OCI-LY3 (cell line): ENCODE measurements at regions not wholly inside any gene's neighbourhood (a gene's known extent, or its start where the extent isn't known, plus 50 kb on each side); places are given as distances from the start of the nearest gene placed in this dataset.

Experiments
- H2AFZ ChIP-seq: fragments of 200-600, 300-600 bp; shearing (Covaris generic); 2 replicates; pipeline ENCODE4 v1.6.0; 2014; ENCODE audit warnings: antibody characterized with exemption, low read depth, low read length
- H3K27ac ChIP-seq: fragments of 200-600, 300-600 bp; sonication (generic); 2 replicates; pipeline ENCODE4 v1.5.1; 2014; ENCODE audit warnings: mild to moderate bottlenecking, low read length, moderate library complexity, mixed read lengths
- H3K27me3 ChIP-seq: fragments of 200-600, 300-600 bp; sonication (generic); 2 replicates; pipeline ENCODE4 v1.6.1; 2014; ENCODE audit warnings: low read depth, low read length, mixed read lengths
- H3K36me3 ChIP-seq: fragments of 200-600, 300-600 bp; sonication (generic); replicated peaks from 2 replicates; pipeline ENCODE3; 2014; ENCODE audit warnings: low read depth, low read length, mixed read lengths
- H3K4me1 ChIP-seq: fragments of 300-600, 200-600 bp; sonication (generic); 2 replicates; pipeline ENCODE4 v1.6.1; 2014; ENCODE audit warnings: low read length, mixed read lengths
- H3K4me2 ChIP-seq: fragments of 200-600, 300-600 bp; sonication (generic); 2 replicates; pipeline ENCODE4 v1.6.1; 2014; ENCODE audit warnings: low read length, mixed read lengths
- H3K4me3 ChIP-seq: fragments of 300-600, 200-600 bp; sonication (generic); 2 replicates; pipeline ENCODE4 v1.5.1; 2014; ENCODE audit warnings: antibody characterized with exemption, mild to moderate bottlenecking, low read length, moderate library complexity
- H3K79me2 ChIP-seq: fragments of 300-600, 200-600 bp; shearing (Covaris generic); 2 replicates; pipeline ENCODE4 v1.6.1; 2014; ENCODE audit warnings: mild to moderate bottlenecking, low read length, mixed read lengths
- H3K9ac ChIP-seq: fragments of 300-600, 200-600 bp; shearing (Covaris generic); 2 replicates; pipeline ENCODE4 v1.6.0; 2014; ENCODE audit warnings: mild to moderate bottlenecking, low read length, moderate library complexity
- H3K9me3 ChIP-seq: fragments of 200-600, 300-600 bp; shearing (Covaris generic); 2 replicates; pipeline ENCODE4 v1.6.1; 2014; ENCODE audit warnings: low read length, mixed read lengths; ENCODE audit not compliant: insufficient read depth
- H4K20me1 ChIP-seq: fragments of 200-600, 300-600 bp; sonication (generic); 2 replicates; pipeline ENCODE4 v1.6.1; 2016; ENCODE audit warnings: low read length, mixed read lengths; ENCODE audit not compliant: insufficient read depth
- CTCF ChIP-seq: fragments of 200-600, 300-600 bp; sonication (generic); IDR thresholded peaks from 2 replicates; pipeline ENCODE4 v1.5.1; 2014; ENCODE audit warnings: antibody characterized with exemption, low read length, low read depth
- EZH2phosphoT487 ChIP-seq: fragments of 200-600 bp; shearing (Covaris generic); IDR thresholded peaks from 2 replicates; pipeline ENCODE4 v1.6.1; 2018; ENCODE audit warnings: antibody characterized with exemption, mixed run types, low read depth

GRCh38 chr3:40990062-40990456, 209.2 kb upstream of the CTNNB1 start:
- H4K20me1 ChIP-seq: no peaks in the 10 kb centered on the region
- no peak overlapping the region for H3K4me2 ChIP-seq
- no peak overlapping the region for H3K9ac ChIP-seq
- no peak overlapping the region for H2AFZ ChIP-seq
- H3K4me1 ChIP-seq: no peaks in the 10 kb centered on the region
- H3K79me2 ChIP-seq: no peaks in the 10 kb centered on the region
- no peak overlapping the region for H3K27ac ChIP-seq
- peaks cover 5% of the 10 kb centered on the region; the same call in 1 of the 2 replicates for H3K27me3 ChIP-seq
- H3K9me3 ChIP-seq: no peaks in the 10 kb centered on the region
- H3K36me3 ChIP-seq: no peaks in the 10 kb centered on the region
- no peak for TF ChIP-seq EZH2phosphoT487
- no peak for TF ChIP-seq CTCF
- H3K4me3 ChIP-seq: no peak overlapping the region

GRCh38 chr3:40992023-40992422, 207.3 kb upstream of the CTNNB1 start:
- Histone ChIP-seq H3K27ac (no peak overlapping the region), H3K4me1 (no peaks in the 10 kb centered on the region), H3K4me2 (no peak overlapping the region), H4K20me1 (no peaks in the 10 kb centered on the region), H3K79me2 (no peaks in the 10 kb centered on the region), H2AFZ (no peak overlapping the region), H3K9me3 (no peaks in the 10 kb centered on the region), H3K27me3 (peaks cover 5% of the 10 kb centered on the region; the same call in 1 of the 2 replicates), H3K36me3 (no peaks in the 10 kb centered on the region), H3K4me3 (no peak overlapping the region), H3K9ac (no peak overlapping the region)
- TF ChIP-seq EZH2phosphoT487 (no peak), CTCF (no peak)

- Histone ChIP-seq H3K36me3 (no peaks in the 10 kb centered on the region), H3K4me1 (no peaks in the 10 kb centered on the region), H3K9ac (no peak overlapping the region), H3K27me3 (no peaks in the 10 kb centered on the region), H3K79me2 (no peaks in the 10 kb centered on the region), H3K4me2 (no peak overlapping the region), H3K4me3 (no peak overlapping the region), H4K20me1 (no peaks in the 10 kb centered on the region), H2AFZ (no peak overlapping the region), H3K27ac (no peak overlapping the region), H3K9me3 (no peaks in the 10 kb centered on the region)
- no peak for TF ChIP-seq EZH2phosphoT487
- no peak for TF ChIP-seq CTCF
These were observed 204.7 kb upstream of the CTNNB1 start for GRCh38 chr3:40994611-40995010.

- Histone ChIP-seq H3K9me3 (no peaks in the 10 kb centered on the region), H4K20me1 (no peaks in the 10 kb centered on the region), H3K27me3 (peaks cover 4% of the 10 kb centered on the region; the same call in 1 of the 2 replicates), H2AFZ (no peak overlapping the region), H3K4me2 (no peak overlapping the region), H3K4me3 (no peak overlapping the region), H3K79me2 (no peaks in the 10 kb centered on the region), H3K27ac (no peak overlapping the region), H3K4me1 (no peaks in the 10 kb centered on the region), H3K9ac (no peak overlapping the region), H3K36me3 (no peaks in the 10 kb centered on the region)
- TF ChIP-seq EZH2phosphoT487 (no peak), CTCF (no peak)
These were observed 204.0 kb upstream of the CTNNB1 start for GRCh38 chr3:40995271-40995670.
